OCI-LY7 (cell line): ENCODE measurements at regions not wholly inside any gene's neighbourhood (a gene's known extent, or its start where the extent isn't known, plus 50 kb on each side); places are given as distances from the start of the nearest gene placed in this dataset.

Source experiments
- BruUV-seq: library from RNA; stranded (reverse); fragments of 400-500 nt; replicated peaks from 2 replicates; lab custom pipeline; 2021; lab: Mats Ljungman, UMichigan
- CTCF ChIA-PET: fragments of 300-600 bp; sonication (Branson Sonifier 250); formaldehyde crosslinking; loops from one replicate; lab custom pipeline; 2022; ENCODE audit warnings: antibody characterized with exemption; ENCODE audit not compliant: unreplicated experiment; lab: Charles Lee
- POLR2A ChIA-PET: fragments of 300-600 bp; sonication (Branson Sonifier 250); formaldehyde crosslinking; loops from one replicate; lab custom pipeline; 2022; ENCODE audit warnings: antibody characterized with exemption; lab: Charles Lee
- DNase-seq: peaks from one replicate; pipeline ENCODE4 v3.0.0-alpha.2; 2015; ENCODE audit warnings: low spot score
- H2AFZ ChIP-seq: fragments of 200-600 bp; sonication (generic), shearing (Covaris generic); 2 replicates; pipeline ENCODE4 v1.6.1; 2014; ENCODE audit warnings: mild to moderate bottlenecking, antibody characterized with exemption, low read length, moderate library complexity
- H3K27ac ChIP-seq: fragments of 200-600 bp; sonication (generic); 2 replicates; pipeline ENCODE4 v1.5.1; 2014; ENCODE audit warnings: mixed run types, low read depth, mild to moderate bottlenecking, moderate library complexity, low read length, inconsistent platforms; ENCODE audit not compliant: poor library complexity, severe bottlenecking
- H3K36me3 ChIP-seq: fragments of 200-600 bp; sonication (generic); 2 replicates; pipeline ENCODE4 v1.6.1; 2014; ENCODE audit warnings: mild to moderate bottlenecking, antibody characterized with exemption, low read length, moderate library complexity, mixed read lengths; ENCODE audit not compliant: insufficient read depth
- H3K4me1 ChIP-seq: fragments of 200-600 bp; sonication (generic); 2 replicates; pipeline ENCODE4 v1.5.1; 2014; ENCODE audit warnings: mild to moderate bottlenecking, low read length; ENCODE audit not compliant: insufficient read depth, poor library complexity, severe bottlenecking
- H3K4me2 ChIP-seq: fragments of 200-600 bp; sonication (generic); 2 replicates; pipeline ENCODE4 v1.6.1; 2014; ENCODE audit warnings: mild to moderate bottlenecking, low read length
- H3K4me3 ChIP-seq: fragments of 200-600 bp; sonication (generic); 2 replicates; pipeline ENCODE4 v1.5.1; 2014; ENCODE audit warnings: mild to moderate bottlenecking, low read depth, low read length; ENCODE audit not compliant: poor library complexity, severe bottlenecking
- H3K79me2 ChIP-seq: fragments of 200-600 bp; sonication (generic); 2 replicates; pipeline ENCODE4 v1.6.1; 2016; ENCODE audit warnings: low read depth, mild to moderate bottlenecking, low read length, moderate library complexity, mixed read lengths; ENCODE audit not compliant: insufficient read depth
- H3K9me2 ChIP-seq: fragments of 200-600 bp; sonication (generic); 2 replicates; pipeline ENCODE4 v1.6.1; 2016; ENCODE audit warnings: mild to moderate bottlenecking, low read length, mixed read lengths; ENCODE audit not compliant: insufficient read depth
- H3K9me3 ChIP-seq: fragments of 200-600 bp; sonication (generic); 2 replicates; pipeline ENCODE4 v1.6.1; 2014; ENCODE audit warnings: mild to moderate bottlenecking, mixed run types, low read length, mixed read lengths
- H4K20me1 ChIP-seq: fragments of 200-600 bp; sonication (generic); 2 replicates; pipeline ENCODE4 v1.6.1; 2014; ENCODE audit warnings: mild to moderate bottlenecking, antibody characterized with exemption, low read length, moderate library complexity, mixed read lengths; ENCODE audit not compliant: insufficient read depth
- CTCF ChIP-seq: fragments of 200-600 bp; sonication (generic); conservative IDR thresholded peaks from 2 replicates; pipeline ENCODE4 v1.5.1; 2014; ENCODE audit warnings: mild to moderate bottlenecking, antibody characterized with exemption, low read length, moderate library complexity, mixed read lengths
- EZH2phosphoT487 ChIP-seq: fragments of 200-600 bp; sonication (generic); IDR thresholded peaks from 2 replicates; pipeline ENCODE4 v1.6.1; 2018; ENCODE audit warnings: low read depth, borderline replicate concordance, mild to moderate bottlenecking, mixed run types, antibody characterized with exemption, low read length, moderate library complexity, mixed read lengths
- intact Hi-C: fragments of 100-400 bp; cut with micrococcal nuclease; formaldehyde crosslinking; loops from one replicate; pipeline ENCODE4 v1.10.0; 2022; ENCODE audit not compliant: unreplicated experiment

GRCh38 chr10:121332829-121333765 lies 265.1 kb downstream of the FGFR2 start:
- BruUV-seq, result no TSS peak
- no peaks in the 10 kb centered on the region for H3K4me1 ChIP-seq
- no peaks in the 10 kb centered on the region for H3K79me2 ChIP-seq
- H3K9me3 ChIP-seq, result no peaks in the 10 kb centered on the region
- DNase-seq, result no peak
- no peaks in the 10 kb centered on the region for H3K9me2 ChIP-seq
- H3K27ac ChIP-seq, result no peak overlapping the region
- ChIA-PET CTCF (no interaction called here), POLR2A (no interaction called here)
- intact Hi-C loops, result no loop called here
- no peaks in the 10 kb centered on the region for H4K20me1 ChIP-seq
- H3K4me2 ChIP-seq, result no peak overlapping the region
- no peak overlapping the region for H2AFZ ChIP-seq
- H3K4me3 ChIP-seq, result no peak overlapping the region
- TF ChIP-seq CTCF, result no peak
- no peak for TF ChIP-seq EZH2phosphoT487
- H3K36me3 ChIP-seq, result no peaks in the 10 kb centered on the region

GRCh38 chr10:121335386-121335925 lies 262.8 kb downstream of the FGFR2 start:
- BruUV-seq, result no TSS peak
- no peak for DNase-seq
- no peak for TF ChIP-seq EZH2phosphoT487
- TF ChIP-seq CTCF, result no peak
- no peak overlapping the region for H2AFZ ChIP-seq
- no peaks in the 10 kb centered on the region for H3K36me3 ChIP-seq
- no peaks in the 10 kb centered on the region for H3K9me3 ChIP-seq
- CTCF ChIA-PET, result no interaction called here
- intact Hi-C loops, result no loop called here
- H3K4me1 ChIP-seq, result no peaks in the 10 kb centered on the region
- no peaks in the 10 kb centered on the region for H4K20me1 ChIP-seq
- no peaks in the 10 kb centered on the region for H3K79me2 ChIP-seq
- no peak overlapping the region for H3K4me2 ChIP-seq
- no peaks in the 10 kb centered on the region for H3K9me2 ChIP-seq
- POLR2A ChIA-PET, result no interaction called here
- H3K4me3 ChIP-seq, result no peak overlapping the region
- H3K27ac ChIP-seq, result no peak overlapping the region

- no TSS peak for BruUV-seq
- H3K79me2 ChIP-seq, result no peaks in the 10 kb centered on the region
- no peak overlapping the region for H3K27ac ChIP-seq
- no peak overlapping the region for H3K4me2 ChIP-seq
- no peaks in the 10 kb centered on the region for H3K9me2 ChIP-seq
- H3K4me3 ChIP-seq, result no peak overlapping the region
- CTCF ChIA-PET, result no interaction called here
- no peaks in the 10 kb centered on the region for H3K36me3 ChIP-seq
- POLR2A ChIA-PET, result no interaction called here
- intact Hi-C loops, result no loop called here
- no peaks in the 10 kb centered on the region for H3K9me3 ChIP-seq
- no peak for TF ChIP-seq EZH2phosphoT487
- no peak for TF ChIP-seq CTCF
- DNase-seq, result no peak
- H2AFZ ChIP-seq, result no peak overlapping the region
- no peaks in the 10 kb centered on the region for H4K20me1 ChIP-seq
- no peaks in the 10 kb centered on the region for H3K4me1 ChIP-seq
These were observed 260.8 kb downstream of the FGFR2 start for GRCh38 chr10:121337427-121337826.
